Omental fat pad (tissue), 3 donors: ENCODE measurements at regions not wholly inside any gene's neighbourhood (a gene's known extent, or its start where the extent isn't known, plus 50 kb on each side); places are given as distances from the start of the nearest gene placed in this dataset.
A peak's percentile ranks its signal among the peaks of the same experiment; 100 is the strongest.

Experiments used
- ATAC-seq: fragments of 150-250 bp; one replicate; pipeline ENCODE4 v1.9.1; 2016; ENCODE audit warnings: mild to moderate bottlenecking, moderate library complexity; ENCODE audit not compliant: low FRiP score
- DNase-seq: peaks from one replicate; pipeline ENCODE4 v3.0.0-alpha.2; 2019; ENCODE audit warnings: low spot score
- CTCF ChIP-seq, 3 donors: fragments of 450-650 bp; IDR thresholded peaks; one replicate each; pipeline ENCODE4 v1.5.1; 2016 to 2017; ENCODE audit warnings: antibody characterized with exemption in 3 of 3, mild to moderate bottlenecking in 3 of 3, moderate library complexity in 2 of 3

GRCh38 chr4:151934766-151935165 is 174.0 kb upstream of the GATB start:
- no peak for TF ChIP-seq CTCF (IDR thresholded peaks at IDR 0.05)
- no peak for ATAC-seq
- no peak for DNase-seq

GRCh38 chr4:151933122-151933827 is 172.5 kb upstream of the GATB start:
- ATAC-seq (no peak), DNase-seq (no peak)
- TF ChIP-seq CTCF (IDR thresholded peaks at IDR 0.05): no peak

- DNase-seq (no peak), ATAC-seq (no peak)
- no peak for TF ChIP-seq CTCF (IDR thresholded peaks at IDR 0.05)
These were observed 170.8 kb upstream of the GATB start for GRCh38 chr4:151931563-151931962.

- TF ChIP-seq CTCF (IDR thresholded peaks at IDR 0.05): no peak
- ATAC-seq: no peak
- no peak for DNase-seq
These were observed 169.6 kb upstream of the GATB start for GRCh38 chr4:151930372-151930771.

GRCh38 chr4:151928112-151928511 is 167.3 kb upstream of the GATB start:
- TF ChIP-seq CTCF (IDR thresholded peaks at IDR 0.05): no peak
- ATAC-seq (no peak), DNase-seq (no peak)

GRCh38 chr4:151922811-151923210 is 162.0 kb upstream of the GATB start:
- DNase-seq: no peak
- no peak for TF ChIP-seq CTCF (IDR thresholded peaks at IDR 0.05)
- no peak for ATAC-seq

GRCh38 chr4:151922306-151922705 is 161.5 kb upstream of the GATB start:
- DNase-seq: no peak
- peak; percentile 42 for ATAC-seq
- no peak for TF ChIP-seq CTCF (IDR thresholded peaks at IDR 0.05)
